Vagina (tissue), 2 donors: ENCODE measurements at regions not wholly inside any gene's neighbourhood (a gene's known extent, or its start where the extent isn't known, plus 50 kb on each side); places are given as distances from the start of the nearest gene placed in this dataset.

Experiments
- CTCF ChIP-seq, 3 experiments: fragments of 450-650 bp in 2 of 3; fragments of 200-600 bp in 1 of 3; sonication (generic) in 1 of 3; IDR thresholded peaks; one replicate each; pipeline ENCODE4 v1.5.1; 2017 to 2019; ENCODE audit warnings: antibody characterized with exemption in 3 of 3, mild to moderate bottlenecking in 2 of 3, moderate library complexity in 2 of 3
- POLR2A ChIP-seq, 2 donors: fragments of 450-650 bp; IDR thresholded peaks; one replicate each; pipeline ENCODE4 v1.6.1; 2017; ENCODE audit warnings: antibody characterized with exemption in 2 of 2, mild to moderate bottlenecking in 2 of 2, moderate library complexity in 2 of 2
- POLR2AphosphoS5 ChIP-seq, 2 donors: sonication (generic); formaldehyde crosslinking; IDR thresholded peaks; one replicate each; pipeline ENCODE4 v1.9.0; 2017; ENCODE audit warnings: antibody characterized with exemption in 2 of 2, mild to moderate bottlenecking in 2 of 2, low read depth in 1 of 2; ENCODE audit not compliant: insufficient read depth in 1 of 2

GRCh38 chr10:14468023-14468441, 137.3 kb upstream of the FRMD4A start:
- TF ChIP-seq POLR2A (IDR thresholded peaks at IDR 0.05) = no peak
- no peak for TF ChIP-seq CTCF (IDR thresholded peaks at IDR 0.05)
- TF ChIP-seq POLR2AphosphoS5 (IDR thresholded peaks at IDR 0.05; ENCODE audit: insufficient read depth in 1 of 2, low read depth in 1 of 2) = no peak
